ENCODE measurements at regions not wholly inside any gene's neighbourhood (a gene's known extent, or its start where the extent isn't known, plus 50 kb on each side); places are given as distances from the start of the nearest gene placed in this dataset.

GRCh38 chr2:21423854-21424253 lies 300.1 kb downstream of the TDRD15 start:
- no peak for DNase-seq (ENCODE audit: extremely low spot score in 2 of 2)
- Histone ChIP-seq H3K27ac (no peak overlapping the region), H3K27me3 (no peaks in the 10 kb centered on the region), H3K9me3 (no peaks in the 10 kb centered on the region), H3K4me3 (no peak overlapping the region), H3K4me1 (no peaks in the 10 kb centered on the region), H3K36me3 (no peaks in the 10 kb centered on the region)
- no peak for TF ChIP-seq CTCF (IDR thresholded peaks at IDR 0.05)
- no peak for TF ChIP-seq POLR2A (IDR thresholded peaks at IDR 0.05)
- TF ChIP-seq POLR2AphosphoS5 (IDR thresholded peaks at IDR 0.05; ENCODE audit: insufficient read depth in 1 of 2, low read depth in 1 of 2): no peak
- intact Hi-C loops (cut with DNase I): no loop called here

DNA sequence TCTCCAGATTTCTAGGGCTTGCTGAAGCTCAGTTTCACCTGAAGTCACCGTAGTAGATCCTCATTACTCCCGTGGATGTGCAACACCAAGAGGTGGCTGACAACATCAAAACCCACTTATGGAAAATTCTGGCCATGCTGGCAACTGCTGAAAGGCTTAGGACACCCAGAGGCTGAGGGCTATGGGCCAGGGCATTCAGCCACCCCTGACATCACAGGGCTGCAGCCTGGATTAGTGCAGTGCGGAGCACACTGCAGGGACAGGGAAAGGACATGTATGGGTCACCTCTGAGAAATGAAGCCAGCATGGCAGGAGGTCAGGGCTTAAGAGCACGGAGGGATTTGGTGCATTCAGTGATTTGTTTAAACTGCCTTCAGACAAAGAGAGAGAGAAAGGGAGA lies 300.6 kb downstream of the TDRD15 start:
- H3K9me3 ChIP-seq: no peaks in the 10 kb centered on the region
- no peak overlapping the region for H3K4me3 ChIP-seq
- H3K27me3 ChIP-seq: no peaks in the 10 kb centered on the region
- H3K36me3 ChIP-seq: no peaks in the 10 kb centered on the region
- no peak overlapping the region for H3K27ac ChIP-seq
- no peak for DNase-seq (ENCODE audit: extremely low spot score in 2 of 2)
- TF ChIP-seq POLR2A (IDR thresholded peaks at IDR 0.05) (no peak), POLR2AphosphoS5 (IDR thresholded peaks at IDR 0.05; ENCODE audit: insufficient read depth in 1 of 2, low read depth in 1 of 2) (no peak), CTCF (IDR thresholded peaks at IDR 0.05) (no peak)
- intact Hi-C loops (cut with DNase I): no loop called here
- no peaks in the 10 kb centered on the region for H3K4me1 ChIP-seq

DNA sequence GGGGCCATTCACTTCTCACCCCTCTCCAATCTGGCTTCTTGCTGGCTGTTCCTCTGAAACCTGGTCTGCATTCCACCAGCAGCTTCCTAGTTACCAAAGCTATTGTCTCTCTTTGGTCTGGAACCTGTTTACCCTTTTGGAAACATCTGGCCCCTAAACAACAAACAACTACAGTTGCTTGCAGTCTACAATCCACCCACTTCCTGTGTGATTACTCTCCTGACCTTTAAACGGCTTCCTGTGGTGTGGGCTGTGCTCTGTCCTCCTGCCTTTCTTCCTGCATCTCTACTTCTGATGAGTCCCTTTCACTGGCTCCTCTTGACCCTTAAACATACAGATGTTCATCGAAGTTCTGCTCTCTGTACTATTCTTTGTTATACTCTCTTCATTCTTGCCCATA lies 303.8 kb downstream of the TDRD15 start:
- Histone ChIP-seq H3K36me3 (no peaks in the 10 kb centered on the region), H3K9me3 (no peaks in the 10 kb centered on the region), H3K27me3 (no peaks in the 10 kb centered on the region), H3K4me1 (no peaks in the 10 kb centered on the region), H3K4me3 (no peak overlapping the region), H3K27ac (no peak overlapping the region)
- intact Hi-C loops (cut with DNase I): no loop called here
- TF ChIP-seq POLR2A (IDR thresholded peaks at IDR 0.05) (no peak), POLR2AphosphoS5 (IDR thresholded peaks at IDR 0.05; ENCODE audit: insufficient read depth in 1 of 2, low read depth in 1 of 2) (no peak)
- no peak for DNase-seq (ENCODE audit: extremely low spot score in 2 of 2)

GRCh38 chr2:21428754-21429153 lies 305.0 kb downstream of the TDRD15 start:
- TF ChIP-seq POLR2AphosphoS5 (IDR thresholded peaks at IDR 0.05; ENCODE audit: insufficient read depth in 1 of 2, low read depth in 1 of 2) (no peak), CTCF (IDR thresholded peaks at IDR 0.05) (no peak), POLR2A (IDR thresholded peaks at IDR 0.05) (no peak)
- DNase-seq (ENCODE audit: extremely low spot score in 2 of 2): no peak

DNA sequence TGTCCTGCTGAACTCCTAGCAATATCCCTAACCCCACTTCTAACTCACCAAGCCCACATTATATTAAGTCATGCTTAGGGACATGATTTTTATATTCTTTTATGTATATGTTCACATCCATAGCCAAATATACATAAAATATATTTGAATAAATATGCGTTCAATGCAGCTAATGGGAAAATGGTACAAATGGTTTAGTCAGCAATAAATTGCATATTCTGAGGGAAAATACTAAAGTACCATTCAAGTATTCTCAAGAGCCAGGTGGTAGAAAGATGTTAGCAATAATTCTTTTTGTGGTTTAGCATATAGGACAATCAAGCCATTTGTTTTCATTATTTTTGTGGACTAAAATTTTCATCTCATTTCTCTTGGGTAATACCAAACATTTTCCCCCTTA lies 306.0 kb downstream of the TDRD15 start:
- DNase-seq (ENCODE audit: extremely low spot score in 2 of 2): no peak
- intact Hi-C loops (cut with DNase I): no loop called here
- Histone ChIP-seq H3K4me1 (no peaks in the 10 kb centered on the region), H3K27me3 (no peaks in the 10 kb centered on the region), H3K9me3 (no peaks in the 10 kb centered on the region), H3K4me3 (no peak overlapping the region), H3K27ac (no peak overlapping the region), H3K36me3 (no peaks in the 10 kb centered on the region)
- TF ChIP-seq POLR2AphosphoS5 (IDR thresholded peaks at IDR 0.05; ENCODE audit: insufficient read depth in 1 of 2, low read depth in 1 of 2) (no peak), POLR2A (IDR thresholded peaks at IDR 0.05) (no peak), CTCF (IDR thresholded peaks at IDR 0.05) (no peak)

More at GRCh38 chr2:21428754-21429153, 305.0 kb downstream of the TDRD15 start:
- no peaks in the 10 kb centered on the region for H3K9me3 ChIP-seq
- H3K36me3 ChIP-seq: no peaks in the 10 kb centered on the region
- intact Hi-C loops (cut with DNase I): no loop called here
- H3K4me1 ChIP-seq: no peaks in the 10 kb centered on the region
- H3K27me3 ChIP-seq: no peaks in the 10 kb centered on the region
- H3K4me3 ChIP-seq: no peak overlapping the region
- no peak overlapping the region for H3K27ac ChIP-seq

- Histone ChIP-seq H3K4me1 (no peaks in the 10 kb centered on the region), H3K36me3 (no peaks in the 10 kb centered on the region), H3K4me3 (no peak overlapping the region), H3K27ac (no peak overlapping the region), H3K9me3 (no peaks in the 10 kb centered on the region), H3K27me3 (no peaks in the 10 kb centered on the region)
- intact Hi-C loops (cut with DNase I): no loop called here
- DNase-seq (ENCODE audit: extremely low spot score in 2 of 2): no peak
- TF ChIP-seq POLR2AphosphoS5 (IDR thresholded peaks at IDR 0.05; ENCODE audit: insufficient read depth in 1 of 2, low read depth in 1 of 2) (no peak), CTCF (IDR thresholded peaks at IDR 0.05) (no peak), POLR2A (IDR thresholded peaks at IDR 0.05) (no peak)
Measured at GRCh38 chr2:21431078-21431477, 307.3 kb downstream of the TDRD15 start.

Data from vagina (tissue), 2 donors.